ENCODE measurements at regions not wholly inside any gene's neighbourhood (a gene's known extent, or its start where the extent isn't known, plus 50 kb on each side); places are given as distances from the start of the nearest gene placed in this dataset.
"Not testable (repeated sequence)": the region's sequence is repeated elsewhere in the genome, so short reads cannot be mapped to it uniquely, and the experiment has no call there.

GRCh38 chr22:47921906-47922305, 1159.5 kb downstream of the TBC1D22A start:
- no peak for DNase-seq (ENCODE audit: low spot score)

GRCh38 chr22:47920380-47920959, 1158.0 kb downstream of the TBC1D22A start:
- no peak for DNase-seq (ENCODE audit: low spot score)

- DNase-seq (ENCODE audit: low spot score), result no peak
Observed at GRCh38 chr22:47919893-47920292, 1157.4 kb downstream of the TBC1D22A start.

GRCh38 chr22:47919001-47919441, 1156.6 kb downstream of the TBC1D22A start:
- DNase-seq (ENCODE audit: low spot score), result peak; percentile 19

- no peak for DNase-seq (ENCODE audit: low spot score)
Observed at GRCh38 chr22:47918276-47918921, 1155.9 kb downstream of the TBC1D22A start.

GRCh38 chr22:47914481-47915097, 1152.1 kb downstream of the TBC1D22A start:
- DNase-seq (ENCODE audit: low spot score), result no peak

- DNase-seq (ENCODE audit: low spot score), result no peak
Observed at GRCh38 chr22:47902646-47903180, 1140.3 kb downstream of the TBC1D22A start.

GRCh38 chr22:47901911-47902310, 1139.5 kb downstream of the TBC1D22A start:
- no peak for DNase-seq (ENCODE audit: low spot score)

GRCh38 chr22:47899894-47900293, 1137.4 kb downstream of the TBC1D22A start:
- DNase-seq (ENCODE audit: low spot score), result no peak

- no peak for DNase-seq (ENCODE audit: low spot score)
Observed at GRCh38 chr22:47898946-47899345, 1136.5 kb downstream of the TBC1D22A start.

- no peak for DNase-seq (ENCODE audit: low spot score)
Observed at GRCh38 chr22:47891609-47892008, 1129.2 kb downstream of the TBC1D22A start.

GRCh38 chr22:47888817-47889216, 1126.4 kb downstream of the TBC1D22A start:
- no peak for DNase-seq (ENCODE audit: low spot score)

- DNase-seq (ENCODE audit: low spot score), result no peak
Observed at GRCh38 chr22:47884775-47885174, 1122.3 kb downstream of the TBC1D22A start.

GRCh38 chr22:47884200-47884599, 1121.8 kb downstream of the TBC1D22A start:
- no peak for DNase-seq (ENCODE audit: low spot score)

GRCh38 chr22:47883757-47884156, 1121.3 kb downstream of the TBC1D22A start:
- DNase-seq (ENCODE audit: low spot score), result no peak

- DNase-seq (ENCODE audit: low spot score), result no peak
Observed at GRCh38 chr22:47879346-47879745, 1116.9 kb downstream of the TBC1D22A start.

- DNase-seq (ENCODE audit: low spot score), result peak; percentile 27
Observed at GRCh38 chr22:47878460-47878859, 1116.0 kb downstream of the TBC1D22A start.

- DNase-seq (ENCODE audit: low spot score), result no peak
Observed at GRCh38 chr22:47872761-47873535, 1110.5 kb downstream of the TBC1D22A start.

- no peak for DNase-seq (ENCODE audit: low spot score)
Observed at GRCh38 chr22:47865626-47866025, 1103.2 kb downstream of the TBC1D22A start.

- DNase-seq (ENCODE audit: low spot score), result no peak
Observed at GRCh38 chr22:47862394-47862793, 1099.9 kb downstream of the TBC1D22A start.

- not testable (repeated sequence) for DNase-seq (ENCODE audit: low spot score)
Observed at GRCh38 chr22:47860907-47861306, 1098.5 kb downstream of the TBC1D22A start.

GRCh38 chr22:47859881-47860525, 1097.6 kb downstream of the TBC1D22A start:
- no peak for DNase-seq (ENCODE audit: low spot score)

All from iPS-NIHi11 (cell line).